IPS-18c (cell line): ENCODE measurements at regions not wholly inside any gene's neighbourhood (a gene's known extent, or its start where the extent isn't known, plus 50 kb on each side); places are given as distances from the start of the nearest gene placed in this dataset.

Experiments used
- H3K4me3 ChIP-seq: 2 replicates; pipeline ENCODE4 v1.7.0; 2013; ENCODE audit warnings: low read depth, mild to moderate bottlenecking, low read length, moderate library complexity; ENCODE audit not compliant: insufficient read depth
- H3K9me3 ChIP-seq: one replicate; pipeline ENCODE4 v1.6.1; 2013; ENCODE audit warnings: mild to moderate bottlenecking, low read length, moderate library complexity; ENCODE audit not compliant: control insufficient read depth, insufficient read depth

DNA sequence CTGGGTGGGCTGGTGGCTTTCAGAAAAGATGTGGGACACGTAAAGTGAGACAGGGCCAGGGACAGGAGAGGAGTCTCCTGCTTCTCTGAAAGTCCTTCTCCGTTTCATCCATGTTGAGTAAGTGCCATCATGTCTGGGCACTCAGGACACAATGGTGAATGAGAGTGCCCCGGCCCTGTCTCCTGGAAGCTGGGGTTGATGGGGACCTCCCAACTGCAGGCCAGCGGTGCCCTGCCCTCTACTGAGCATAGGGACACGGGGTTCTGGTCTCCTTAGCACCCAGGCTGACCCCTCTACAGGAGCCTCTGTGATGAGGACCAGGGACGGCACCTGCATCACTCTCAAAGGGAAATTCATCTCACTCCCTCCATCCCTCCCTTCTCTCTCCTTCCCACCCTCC lies 772.3 kb downstream of the BRD1 start:
- H3K4me3 ChIP-seq, result no peak overlapping the region
- H3K9me3 ChIP-seq, result peaks cover 3% of the 10 kb centered on the region

DNA sequence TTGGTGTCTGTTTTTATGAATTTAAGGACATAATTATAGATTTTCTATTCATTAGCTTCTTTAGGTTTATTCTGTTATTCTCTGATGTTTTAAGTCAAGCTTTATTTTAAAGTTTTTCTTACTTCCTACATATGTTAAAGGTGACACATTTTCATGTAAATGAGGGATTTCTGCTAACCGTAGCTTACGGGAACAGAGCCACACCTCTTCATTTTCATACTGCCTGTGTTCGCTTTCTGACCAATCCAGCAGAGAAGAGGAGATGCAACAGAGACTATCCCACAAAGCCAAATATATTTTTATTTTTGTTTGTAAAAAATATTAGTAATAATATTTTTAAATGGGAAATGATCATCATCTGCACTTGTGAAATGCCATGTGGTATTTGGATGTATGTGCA lies 774.1 kb downstream of the BRD1 start:
- peaks cover 3% of the 10 kb centered on the region for H3K9me3 ChIP-seq
- H3K4me3 ChIP-seq, result no peak overlapping the region

- Histone ChIP-seq H3K9me3 (peaks cover 3% of the 10 kb centered on the region), H3K4me3 (0 out of 2 replicates have a peak overlapping the region, but pooled peaks have one; percentile 16)
Observed at GRCh38 chr22:49052560-49052959, 775.1 kb downstream of the BRD1 start.

DNA sequence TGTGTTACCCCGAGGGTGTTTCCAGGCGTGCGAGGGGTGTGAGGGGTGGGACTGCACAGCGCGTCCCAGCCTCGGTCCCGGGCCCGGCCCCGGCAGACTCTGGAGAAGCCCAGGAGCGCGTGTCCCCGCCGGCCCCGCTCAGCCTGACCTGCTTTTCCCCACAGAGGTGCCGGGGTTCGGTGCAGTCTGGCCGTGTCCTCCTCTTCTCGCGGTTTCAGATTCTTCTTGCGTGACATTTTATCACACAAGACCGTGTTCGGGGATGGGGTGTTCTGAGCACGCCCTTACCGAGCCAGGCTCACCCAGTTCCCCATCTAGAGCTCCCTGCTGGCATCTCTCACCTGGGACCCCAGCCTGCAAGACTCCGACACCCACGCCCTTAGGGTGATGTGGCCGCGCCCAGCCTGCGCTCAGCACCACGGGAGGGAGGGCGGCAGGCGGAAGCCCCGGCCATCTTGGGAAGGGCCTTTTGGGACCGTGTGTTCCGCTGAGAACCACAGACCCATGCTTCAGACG lies 775.6 kb downstream of the BRD1 start:
- Histone ChIP-seq H3K9me3 (peaks cover 3% of the 10 kb centered on the region), H3K4me3 (peak overlapping the region; percentile 16; the same call in 1 of the 2 replicates)

DNA sequence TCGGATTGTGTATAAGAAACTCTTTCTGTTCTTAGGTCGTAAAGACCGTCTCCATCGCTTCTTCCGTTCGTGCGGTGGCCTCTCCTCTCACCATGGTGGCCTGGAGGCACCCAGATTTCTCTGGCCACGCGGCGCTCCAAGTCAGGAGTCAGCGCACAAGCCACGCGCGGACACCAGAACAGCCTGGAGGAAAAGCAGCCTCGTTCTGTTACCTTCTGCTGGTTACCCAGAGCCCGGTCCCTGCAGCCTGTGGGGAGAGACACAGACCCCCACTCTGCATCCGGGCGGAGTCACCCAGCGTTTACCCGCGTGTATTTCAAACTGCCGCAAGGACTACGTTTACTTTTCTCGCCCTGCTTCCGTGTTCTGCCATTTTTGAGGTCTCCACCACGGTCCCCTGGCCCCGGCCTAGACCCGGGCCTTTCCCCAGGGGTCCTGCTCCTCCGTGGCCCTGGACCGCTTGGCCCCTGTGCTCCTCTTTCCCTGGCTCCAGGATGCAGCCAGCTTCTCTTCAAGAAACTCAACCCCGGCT lies 776.1 kb downstream of the BRD1 start:
- H3K9me3 ChIP-seq, result peaks cover 3% of the 10 kb centered on the region
- peak overlapping the region; percentile 16; the same call in 1 of the 2 replicates for H3K4me3 ChIP-seq

DNA sequence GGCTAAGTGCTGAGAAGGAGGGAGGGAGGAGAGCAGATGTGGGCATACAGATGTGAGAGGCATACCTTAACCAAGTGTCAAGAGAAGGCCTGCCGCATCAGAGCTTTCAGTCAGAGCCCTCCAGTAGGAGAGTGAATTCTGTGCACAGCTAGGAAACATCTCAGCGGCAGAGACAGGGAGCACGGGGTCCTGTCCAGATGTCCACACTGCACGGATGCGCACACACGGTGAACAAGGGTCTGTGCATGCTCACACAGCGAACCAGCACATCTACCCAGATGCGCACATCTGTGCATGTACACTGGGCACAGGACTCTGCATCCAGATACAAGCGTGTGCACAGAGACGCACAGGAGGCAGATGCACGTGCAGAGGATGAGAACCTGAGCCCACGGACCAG lies 778.0 kb downstream of the BRD1 start:
- Histone ChIP-seq H3K4me3 (no peak overlapping the region), H3K9me3 (peaks cover 3% of the 10 kb centered on the region)

- H3K9me3 ChIP-seq, result peaks cover 3% of the 10 kb centered on the region
- H3K4me3 ChIP-seq, result no peak overlapping the region
Observed at GRCh38 chr22:49048591-49048990, 779.1 kb downstream of the BRD1 start.

DNA sequence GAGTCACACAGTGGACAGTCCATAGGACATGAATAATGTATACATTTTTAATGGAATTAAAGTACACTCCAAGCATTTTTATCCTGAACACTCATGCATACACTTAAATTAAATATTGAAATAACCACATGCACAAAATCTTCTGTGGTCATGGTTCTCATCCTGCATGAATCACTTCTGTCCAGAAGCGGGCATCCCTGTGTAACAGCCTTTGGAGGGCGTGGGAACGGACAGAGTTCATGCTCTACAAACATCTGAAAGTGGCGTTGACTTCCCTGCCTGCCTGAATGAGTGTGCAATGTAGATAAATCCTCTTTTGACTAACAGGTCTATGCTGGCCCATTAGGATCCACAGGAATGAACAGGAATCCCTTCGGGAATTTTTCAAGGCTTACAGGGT lies 780.2 kb downstream of the BRD1 start:
- peaks cover 1% of the 10 kb centered on the region for H3K9me3 ChIP-seq
- no peak overlapping the region for H3K4me3 ChIP-seq

DNA sequence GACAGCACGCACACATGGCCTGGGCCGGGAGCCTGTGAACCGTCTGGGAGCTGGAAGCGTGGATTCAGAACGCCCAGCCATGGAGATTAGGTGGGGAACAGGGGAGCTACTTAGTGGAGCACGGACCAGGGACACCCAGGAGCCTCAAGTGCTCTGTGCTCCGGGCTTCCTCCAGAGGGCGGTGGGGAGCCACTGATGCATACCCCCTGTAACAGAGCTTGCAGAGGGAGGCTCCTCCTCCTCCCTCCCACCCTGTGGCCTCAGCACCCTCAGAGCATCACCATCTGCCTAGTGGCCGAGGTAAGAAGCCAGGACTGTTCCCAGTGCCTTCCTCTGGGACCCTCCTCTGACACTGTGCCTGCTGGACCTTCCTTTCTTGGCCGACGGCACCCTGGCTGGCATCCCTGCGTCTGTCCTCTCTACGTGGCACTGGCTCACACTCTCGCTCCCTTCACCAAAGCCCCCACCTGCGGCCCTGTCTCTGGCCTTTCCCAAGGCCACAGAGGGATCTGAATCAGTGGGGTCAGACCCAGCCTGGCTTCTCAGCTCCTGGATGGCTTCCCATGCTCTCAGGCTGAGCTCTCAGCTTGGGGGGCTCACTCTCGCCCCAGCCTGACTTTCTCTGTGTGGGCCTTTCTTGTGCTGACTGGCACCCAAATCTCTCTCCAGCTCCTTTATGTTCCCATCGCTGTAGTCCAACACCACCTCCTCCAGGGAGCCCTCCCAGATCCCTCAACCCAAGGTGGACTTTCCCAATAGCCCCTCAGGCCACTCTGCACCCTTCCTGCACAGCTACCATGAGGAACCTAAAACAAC lies 780.9 kb downstream of the BRD1 start:
- no peaks in the 10 kb centered on the region for H3K9me3 ChIP-seq
- no peak overlapping the region for H3K4me3 ChIP-seq

- Histone ChIP-seq H3K4me3 (no peak overlapping the region), H3K9me3 (no peaks in the 10 kb centered on the region)
Observed at GRCh38 chr22:49046000-49046545, 781.6 kb downstream of the BRD1 start.

GRCh38 chr22:49045276-49045675 lies 782.4 kb downstream of the BRD1 start:
- no peaks in the 10 kb centered on the region for H3K9me3 ChIP-seq
- H3K4me3 ChIP-seq, result no peak overlapping the region

DNA sequence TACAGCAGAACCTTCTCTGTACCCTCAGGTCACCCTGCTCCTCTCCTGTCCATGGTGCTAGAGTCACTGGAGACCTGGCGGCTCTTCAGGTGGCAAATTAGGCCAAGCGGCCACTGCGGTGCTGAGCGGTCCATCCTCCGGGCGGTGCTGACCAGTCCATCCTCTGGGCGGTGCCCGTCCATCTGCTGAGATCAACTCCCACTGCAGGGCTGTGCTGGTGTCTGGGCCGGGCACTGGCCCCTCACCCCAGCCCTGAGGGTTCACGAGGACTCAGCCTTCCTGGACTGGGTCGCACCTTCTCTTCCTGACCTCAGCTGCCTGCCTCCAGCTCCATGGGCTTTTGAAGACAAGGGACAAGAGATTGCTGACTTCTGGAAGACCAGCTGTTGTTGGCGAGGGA lies 782.9 kb downstream of the BRD1 start:
- Histone ChIP-seq H3K4me3 (no peak overlapping the region), H3K9me3 (no peaks in the 10 kb centered on the region)

GRCh38 chr22:49044091-49044490 lies 783.6 kb downstream of the BRD1 start:
- no peaks in the 10 kb centered on the region for H3K9me3 ChIP-seq

DNA sequence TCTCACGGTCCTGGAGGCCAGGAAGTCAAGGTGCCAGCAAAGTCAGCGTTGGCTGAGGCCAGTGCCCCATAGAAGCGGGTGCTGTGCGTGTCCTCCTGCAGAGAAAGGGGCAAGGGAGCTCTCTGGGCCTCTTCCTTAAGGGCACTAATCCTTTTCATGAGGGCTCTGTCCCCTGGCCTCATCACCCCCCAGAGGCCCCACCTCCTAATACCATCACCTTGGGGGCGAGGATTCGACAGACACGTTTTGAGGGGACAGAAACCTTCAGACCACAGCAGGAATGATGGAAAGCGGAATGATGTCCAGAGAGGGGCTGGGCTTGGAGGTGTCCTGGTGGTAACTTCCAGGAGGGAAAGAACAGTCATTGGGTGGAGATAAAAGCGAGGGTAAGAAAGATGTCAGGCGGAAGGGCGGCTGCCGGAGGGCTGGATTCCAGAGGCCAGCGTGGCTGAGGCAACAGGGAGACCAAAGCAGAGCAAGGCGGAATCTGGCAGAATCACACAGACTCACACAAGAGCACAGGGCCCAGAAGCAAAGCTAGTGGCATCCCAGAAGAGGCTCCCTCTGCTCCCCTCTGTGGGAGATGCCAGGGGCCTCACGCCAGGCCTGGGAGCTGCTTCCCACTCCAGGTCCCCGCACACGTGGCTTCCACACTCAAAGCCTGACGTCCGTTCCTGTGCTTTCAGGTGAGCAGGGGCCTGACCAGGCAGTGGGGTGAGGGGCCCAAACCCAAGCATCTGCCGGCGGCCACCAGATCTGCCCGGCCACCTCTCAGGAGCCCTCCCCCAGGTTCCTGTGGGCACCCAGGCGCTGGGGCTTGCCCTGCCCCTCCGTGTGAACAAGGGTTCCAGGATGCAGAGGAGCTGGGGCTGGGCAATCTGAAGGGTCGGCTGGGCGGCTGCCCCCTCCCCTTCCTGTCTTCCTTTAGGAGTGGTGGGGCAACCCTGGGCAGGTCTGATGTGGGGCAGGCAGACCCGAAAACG lies 784.5 kb downstream of the BRD1 start:
- Histone ChIP-seq H3K9me3 (no peaks in the 10 kb centered on the region), H3K4me3 (no peak overlapping the region)

More at GRCh38 chr22:49044091-49044490, 783.6 kb downstream of the BRD1 start:
- no peak overlapping the region for H3K4me3 ChIP-seq

DNA sequence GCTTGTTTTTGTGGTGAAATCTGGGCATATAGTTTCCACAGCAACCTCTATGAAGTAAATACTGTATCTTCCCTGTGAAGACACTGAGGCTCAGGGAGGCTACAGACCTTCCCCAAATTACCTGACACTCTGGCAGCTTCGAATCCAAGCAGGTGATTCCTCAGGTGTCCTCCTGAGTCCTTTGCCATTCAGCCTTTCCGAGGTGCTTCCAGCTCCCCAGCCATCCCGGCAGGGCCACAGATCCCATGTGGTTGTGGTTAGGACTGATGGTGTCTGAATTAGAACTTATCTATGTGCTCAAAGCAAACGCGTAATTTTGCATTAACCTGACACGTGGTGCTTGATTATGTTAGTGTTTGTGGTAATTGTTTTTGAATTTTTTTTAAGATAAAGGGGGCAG lies 785.6 kb downstream of the BRD1 start:
- Histone ChIP-seq H3K9me3 (no peaks in the 10 kb centered on the region), H3K4me3 (no peak overlapping the region)

DNA sequence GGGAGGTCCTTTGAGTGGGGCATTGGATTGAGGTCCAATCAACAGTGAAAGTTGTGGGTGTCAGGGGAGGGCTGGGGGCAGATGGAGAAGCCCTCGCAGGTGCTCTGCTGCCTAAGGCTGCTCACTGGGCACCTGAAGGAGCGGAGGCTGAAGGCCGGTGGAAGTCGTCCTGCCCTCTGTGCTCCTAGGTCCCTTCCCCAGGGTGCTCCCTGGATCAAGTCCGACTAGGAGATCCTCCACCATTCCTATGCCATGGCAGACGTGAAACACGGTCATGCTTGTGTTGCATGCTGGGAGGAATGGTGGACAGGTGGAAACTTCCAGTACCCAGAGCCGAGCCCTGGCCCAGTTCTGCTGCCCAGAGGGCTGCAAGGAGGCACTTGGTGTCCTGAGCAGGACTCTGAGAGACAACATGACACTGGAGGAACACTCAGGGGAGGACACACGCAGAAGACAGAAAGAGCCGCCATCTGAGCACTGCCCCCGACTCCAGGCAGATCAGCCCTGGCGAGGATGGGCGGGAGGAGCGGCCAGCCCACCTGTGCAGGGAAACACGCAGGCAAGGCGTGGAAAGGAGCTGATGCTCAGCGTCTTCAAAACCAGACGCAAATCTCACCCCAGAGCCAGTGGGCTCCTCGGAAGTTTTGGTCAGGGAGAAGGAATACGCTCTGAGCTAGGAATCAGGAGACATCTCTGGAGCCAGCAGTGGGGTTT lies 786.8 kb downstream of the BRD1 start:
- Histone ChIP-seq H3K4me3 (no peak overlapping the region), H3K9me3 (no peaks in the 10 kb centered on the region)

- Histone ChIP-seq H3K9me3 (no peaks in the 10 kb centered on the region), H3K4me3 (no peak overlapping the region)
Observed at GRCh38 chr22:49040111-49040510, 787.6 kb downstream of the BRD1 start.
